GM12878 (cell line): ENCODE measurements at regions not wholly inside any gene's neighbourhood (a gene's known extent, or its start where the extent isn't known, plus 50 kb on each side); places are given as distances from the start of the nearest gene placed in this dataset.
"Not testable (repeated sequence)": the region's sequence is repeated elsewhere in the genome, so short reads cannot be mapped to it uniquely, and the experiment has no call there.

Source experiments
- ATAC-seq: fragments of 200-7000 bp; cut with Tn5 transposase; 3 replicates; pipeline ENCODE4 v1.9.1; 2020; ENCODE audit warnings: mild to moderate bottlenecking, moderate library complexity
- BruUV-seq: library from RNA; stranded (reverse); fragments of 400-500 nt; replicated peaks from 2 replicates; lab custom pipeline; 2021; lab: Mats Ljungman, UMichigan
- CTCF ChIA-PET: fragments of 300-600 bp; sonication (Branson Sonifier 250); formaldehyde crosslinking; extraction: SDS; loops from one replicate; lab custom pipeline; 2021; ENCODE audit warnings: inconsistent platforms; lab: Yijun Ruan, JAX
- POLR2A ChIA-PET: fragments of 350-600 bp; formaldehyde crosslinking; extraction: SDS; loops from one replicate; lab custom pipeline; 2021; ENCODE audit warnings: inconsistent platforms; lab: Charles Lee
- RAD21 ChIA-PET: fragments of 300-600 bp; sonication (Branson Sonifier 250); formaldehyde crosslinking; loops from one replicate; lab custom pipeline; 2023; ENCODE audit warnings: antibody characterized with exemption; ENCODE audit not compliant: unreplicated experiment; lab: Charles Lee
- SMC1A ChIA-PET: fragments of 300-600 bp; sonication (Branson Sonifier 250); formaldehyde crosslinking; loops from one replicate; lab custom pipeline; 2023; ENCODE audit not compliant: unreplicated experiment, uncharacterized antibody; lab: Charles Lee
- DNase-seq: peaks from one replicate; pipeline ENCODE4 v3.0.0-alpha.2; 2011; ENCODE audit warnings: low read depth, low spot score
- FAIRE-seq: peaks from 3 replicates; lab custom pipeline; 2011; peaks lifted over from hg19 to GRCh38; lab: Jason Lieb, UNC
- H2AFZ ChIP-seq: 2 replicates; pipeline ENCODE4 v1.6.0; 2011; ENCODE audit warnings: low read depth, low read length, control low read depth; ENCODE audit not compliant: control insufficient read depth
- H3K27ac ChIP-seq: 2 replicates; pipeline ENCODE4 v1.5.1; 2011; ENCODE audit warnings: control low read depth; ENCODE audit not compliant: control insufficient read depth, insufficient read depth
- H3K27me3 ChIP-seq, 2 experiments: replicated peaks in 1 of 2; 2 replicates each; pipeline versions ENCODE4 v1.6.0 to v1.6.1; 2011; ENCODE audit warnings: low read length in 1 of 2; ENCODE audit not compliant: control insufficient read depth in 2 of 2, insufficient read depth in 2 of 2
- H3K36me3 ChIP-seq, 2 experiments: 2 replicates each; pipeline ENCODE4 v1.5.1; 2011; ENCODE audit warnings: low read length in 1 of 2; ENCODE audit not compliant: control insufficient read depth in 2 of 2, insufficient read depth in 2 of 2
- H3K4me1 ChIP-seq: 2 replicates; pipeline ENCODE4 v1.6.1; 2011; ENCODE audit warnings: mild to moderate bottlenecking, low read length, moderate library complexity, mixed read lengths; ENCODE audit not compliant: control insufficient read depth, insufficient read depth
- H3K4me2 ChIP-seq: 2 replicates; pipeline ENCODE4 v1.6.0; 2011; ENCODE audit warnings: control low read depth; ENCODE audit not compliant: control insufficient read depth, insufficient read depth
- H3K4me3 ChIP-seq: fragments of 200-600 bp; sonication (generic); 2 replicates; pipeline ENCODE4 v1.5.1; 2016
- H3K79me2 ChIP-seq: 2 replicates; pipeline ENCODE4 v1.6.0; 2011; ENCODE audit warnings: low read length; ENCODE audit not compliant: control insufficient read depth, insufficient read depth
- H3K9ac ChIP-seq: 2 replicates; pipeline ENCODE4 v1.8.0; 2011; ENCODE audit warnings: low read length, control low read depth, mixed read lengths; ENCODE audit not compliant: control insufficient read depth, insufficient read depth
- H3K9me3 ChIP-seq: replicated peaks from 3 replicates; pipeline ENCODE4 v1.5.1; 2011; ENCODE audit warnings: mild to moderate bottlenecking, low read length; ENCODE audit not compliant: control insufficient read depth, insufficient read depth
- H4K20me1 ChIP-seq: 2 replicates; pipeline ENCODE4 v1.6.0; 2011; ENCODE audit not compliant: control insufficient read depth, insufficient read depth
- NR2C2 ChIP-seq: IDR thresholded peaks from 2 replicates; pipeline ENCODE4 v1.6.1; 2011; ENCODE audit warnings: borderline replicate concordance, low read depth; ENCODE audit not compliant: control insufficient read depth, insufficient read length
- ZNF622 ChIP-seq: fragments of 450-650 bp; IDR thresholded peaks from 2 replicates; pipeline ENCODE4 v1.6.1; 2017; ENCODE audit warnings: mild to moderate bottlenecking, inconsistent platforms
- WGBS: methylation state at CpG from one replicate; pipeline ENCODE4 v1.1.6; 2016; ENCODE audit warnings: low lambda C conversion rate; ENCODE audit not compliant: insufficient replicate concordance, insufficient coverage; ENCODE audit errors: missing lambda C conversion rate; 5-methylcytosine and 5-hydroxymethylcytosine counted together
- in situ Hi-C: fragments of 300-500 bp; cut with MboI; formaldehyde crosslinking; loops from 9 replicates; pipeline ENCODE4 v1.14.3; 2018; ENCODE audit warnings: mixed read lengths
- intact Hi-C: fragments of 100-400 bp; cut with micrococcal nuclease; formaldehyde crosslinking; loops from one replicate; pipeline ENCODE4 v1.14.2; 2022; ENCODE audit not compliant: unreplicated experiment
- TF ChIP-seq, protein P1 (sequence below): IDR thresholded peaks from 2 replicates; pipeline ENCODE4 v1.6.1; 2011; ENCODE audit warnings: borderline replicate concordance, low read depth, mild to moderate bottlenecking, moderate library complexity, low read length; ENCODE audit not compliant: insufficient read depth, poor library complexity, severe bottlenecking
- TF ChIP-seq, protein P2 (sequence below): fragments of 450-650 bp; IDR thresholded peaks from 2 replicates; pipeline ENCODE4 v1.6.1; 2017; ENCODE audit warnings: antibody characterized with exemption, mild to moderate bottlenecking, moderate library complexity
- TF ChIP-seq, protein P3 (sequence below): fragments of 450-650 bp; IDR thresholded peaks from 2 replicates; pipeline ENCODE4 v1.6.1; 2016; ENCODE audit warnings: mild to moderate bottlenecking, moderate library complexity, borderline replicate concordance
- TF ChIP-seq, protein P4 (sequence below): IDR thresholded peaks from 2 replicates; pipeline ENCODE4 v1.6.1; 2011; ENCODE audit warnings: low read depth, mild to moderate bottlenecking, low read length, moderate library complexity, borderline replicate concordance; ENCODE audit errors: extremely low read depth

DNA sequence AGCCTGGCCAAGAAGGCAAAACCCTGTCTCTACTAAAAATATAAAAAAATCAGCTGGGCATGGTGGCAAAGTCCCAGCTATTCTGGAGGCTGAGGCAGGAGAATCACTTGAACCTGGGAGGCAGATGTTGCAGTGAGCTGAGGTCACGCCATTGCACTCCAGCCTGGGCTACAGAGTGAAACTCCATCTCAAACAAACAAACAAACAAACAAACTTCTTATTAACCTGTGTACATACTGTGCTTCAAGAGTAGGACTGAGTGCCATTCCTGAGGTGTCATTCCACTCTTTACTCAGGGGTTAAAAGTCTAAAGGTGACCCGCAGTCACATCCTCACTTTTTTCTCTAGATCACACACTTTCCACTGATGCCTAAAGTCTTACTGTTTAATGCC is 169.4 kb upstream of the MKLN1 start:
- ATAC-seq, POLR2A ChIA-PET, RAD21 ChIA-PET, FAIRE-seq, H3K36me3 ChIP-seq, H4K20me1 ChIP-seq, H3K27me3 ChIP-seq, H3K4me1 ChIP-seq, in situ Hi-C loops, H3K4me3 ChIP-seq, H2AFZ ChIP-seq, H3K79me2 ChIP-seq, DNase-seq, H3K9me3 ChIP-seq, H3K27ac ChIP-seq, H3K4me2 ChIP-seq, BruUV-seq, intact Hi-C loops, H3K9ac ChIP-seq: not testable (repeated sequence)
- WGBS, result 90% methylated on average over 2 of the region's 2 CpGs
- ChIA-PET CTCF (interaction anchor here (1.3 kb wide), 1 partner anchor 11 kb away, joined by 5 read pairs; no protein-coding TSS in a partner anchor), SMC1A (interaction anchor here (1.9 kb wide), 1 partner anchor 9 kb away, joined by 6 read pairs; no protein-coding TSS in a partner anchor)

DNA sequence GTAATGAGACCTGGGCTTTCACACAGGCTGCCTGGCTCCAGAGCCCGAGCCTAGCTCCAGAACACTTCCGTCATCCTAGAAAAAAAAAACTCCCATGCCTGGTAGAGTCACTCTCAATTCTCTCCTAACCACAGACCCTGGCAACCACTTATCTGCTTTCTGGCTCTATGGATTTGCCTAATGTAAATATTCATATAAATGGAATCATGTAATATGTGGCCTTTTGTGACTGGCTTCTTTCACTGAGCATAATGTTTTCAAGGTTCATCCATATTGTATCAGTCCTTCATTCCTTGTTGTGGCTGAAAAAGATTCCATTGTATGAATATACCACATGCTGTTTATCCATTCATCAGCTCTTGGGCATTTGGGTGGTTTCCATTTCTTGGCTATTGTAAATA is 167.7 kb upstream of the MKLN1 start:
- Histone ChIP-seq H3K79me2 (no peaks in the 10 kb centered on the region), H3K4me1 (no peaks in the 10 kb centered on the region), H3K9ac (no peak overlapping the region), H2AFZ (no peak overlapping the region), H3K36me3 (no peaks in the 10 kb centered on the region), H3K27me3 (no peaks in the 10 kb centered on the region), H3K4me3 (no peak overlapping the region), H3K4me2 (no peak overlapping the region), H3K9me3 (no peaks in the 10 kb centered on the region), H4K20me1 (no peaks in the 10 kb centered on the region), H3K27ac (no peak overlapping the region)
- RAD21 ChIA-PET, result no interaction called here
- POLR2A ChIA-PET, result interaction anchor here (0.6 kb wide), 1 partner anchor 334 kb away, joined by 3 read pairs; no protein-coding TSS in a partner anchor
- ATAC-seq (no peak), DNase-seq (no peak), FAIRE-seq (no peak)
- SMC1A ChIA-PET, result interaction anchor here (1.4 to 1.9 kb wide), 2 partner anchors 10 to 11 kb away, joined by 3 to 6 read pairs; no protein-coding TSS in a partner anchor
- no TSS peak for BruUV-seq
- CTCF ChIA-PET, result no interaction called here
- intact Hi-C loops, result no loop called here
- WGBS, result 63% methylated on average over 2 of the region's 2 CpGs
- in situ Hi-C loops, result no loop called here
- TF ChIP-seq, protein P1, sequence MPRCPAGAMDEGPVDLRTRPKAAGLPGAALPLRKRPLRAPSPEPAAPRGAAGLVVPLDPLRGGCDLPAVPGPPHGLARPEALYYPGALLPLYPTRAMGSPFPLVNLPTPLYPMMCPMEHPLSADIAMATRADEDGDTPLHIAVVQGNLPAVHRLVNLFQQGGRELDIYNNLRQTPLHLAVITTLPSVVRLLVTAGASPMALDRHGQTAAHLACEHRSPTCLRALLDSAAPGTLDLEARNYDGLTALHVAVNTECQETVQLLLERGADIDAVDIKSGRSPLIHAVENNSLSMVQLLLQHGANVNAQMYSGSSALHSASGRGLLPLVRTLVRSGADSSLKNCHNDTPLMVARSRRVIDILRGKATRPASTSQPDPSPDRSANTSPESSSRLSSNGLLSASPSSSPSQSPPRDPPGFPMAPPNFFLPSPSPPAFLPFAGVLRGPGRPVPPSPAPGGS, result no peak
- TF ChIP-seq NR2C2, result no peak
- TF ChIP-seq, protein P2, sequence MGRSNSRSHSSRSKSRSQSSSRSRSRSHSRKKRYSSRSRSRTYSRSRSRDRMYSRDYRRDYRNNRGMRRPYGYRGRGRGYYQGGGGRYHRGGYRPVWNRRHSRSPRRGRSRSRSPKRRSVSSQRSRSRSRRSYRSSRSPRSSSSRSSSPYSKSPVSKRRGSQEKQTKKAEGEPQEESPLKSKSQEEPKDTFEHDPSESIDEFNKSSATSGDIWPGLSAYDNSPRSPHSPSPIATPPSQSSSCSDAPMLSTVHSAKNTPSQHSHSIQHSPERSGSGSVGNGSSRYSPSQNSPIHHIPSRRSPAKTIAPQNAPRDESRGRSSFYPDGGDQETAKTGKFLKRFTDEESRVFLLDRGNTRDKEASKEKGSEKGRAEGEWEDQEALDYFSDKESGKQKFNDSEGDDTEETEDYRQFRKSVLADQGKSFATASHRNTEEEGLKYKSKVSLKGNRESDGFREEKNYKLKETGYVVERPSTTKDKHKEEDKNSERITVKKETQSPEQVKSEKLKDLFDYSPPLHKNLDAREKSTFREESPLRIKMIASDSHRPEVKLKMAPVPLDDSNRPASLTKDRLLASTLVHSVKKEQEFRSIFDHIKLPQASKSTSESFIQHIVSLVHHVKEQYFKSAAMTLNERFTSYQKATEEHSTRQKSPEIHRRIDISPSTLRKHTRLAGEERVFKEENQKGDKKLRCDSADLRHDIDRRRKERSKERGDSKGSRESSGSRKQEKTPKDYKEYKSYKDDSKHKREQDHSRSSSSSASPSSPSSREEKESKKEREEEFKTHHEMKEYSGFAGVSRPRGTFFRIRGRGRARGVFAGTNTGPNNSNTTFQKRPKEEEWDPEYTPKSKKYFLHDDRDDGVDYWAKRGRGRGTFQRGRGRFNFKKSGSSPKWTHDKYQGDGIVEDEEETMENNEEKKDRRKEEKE, result no peak
- no peak for TF ChIP-seq ZNF622
- TF ChIP-seq, protein P3, sequence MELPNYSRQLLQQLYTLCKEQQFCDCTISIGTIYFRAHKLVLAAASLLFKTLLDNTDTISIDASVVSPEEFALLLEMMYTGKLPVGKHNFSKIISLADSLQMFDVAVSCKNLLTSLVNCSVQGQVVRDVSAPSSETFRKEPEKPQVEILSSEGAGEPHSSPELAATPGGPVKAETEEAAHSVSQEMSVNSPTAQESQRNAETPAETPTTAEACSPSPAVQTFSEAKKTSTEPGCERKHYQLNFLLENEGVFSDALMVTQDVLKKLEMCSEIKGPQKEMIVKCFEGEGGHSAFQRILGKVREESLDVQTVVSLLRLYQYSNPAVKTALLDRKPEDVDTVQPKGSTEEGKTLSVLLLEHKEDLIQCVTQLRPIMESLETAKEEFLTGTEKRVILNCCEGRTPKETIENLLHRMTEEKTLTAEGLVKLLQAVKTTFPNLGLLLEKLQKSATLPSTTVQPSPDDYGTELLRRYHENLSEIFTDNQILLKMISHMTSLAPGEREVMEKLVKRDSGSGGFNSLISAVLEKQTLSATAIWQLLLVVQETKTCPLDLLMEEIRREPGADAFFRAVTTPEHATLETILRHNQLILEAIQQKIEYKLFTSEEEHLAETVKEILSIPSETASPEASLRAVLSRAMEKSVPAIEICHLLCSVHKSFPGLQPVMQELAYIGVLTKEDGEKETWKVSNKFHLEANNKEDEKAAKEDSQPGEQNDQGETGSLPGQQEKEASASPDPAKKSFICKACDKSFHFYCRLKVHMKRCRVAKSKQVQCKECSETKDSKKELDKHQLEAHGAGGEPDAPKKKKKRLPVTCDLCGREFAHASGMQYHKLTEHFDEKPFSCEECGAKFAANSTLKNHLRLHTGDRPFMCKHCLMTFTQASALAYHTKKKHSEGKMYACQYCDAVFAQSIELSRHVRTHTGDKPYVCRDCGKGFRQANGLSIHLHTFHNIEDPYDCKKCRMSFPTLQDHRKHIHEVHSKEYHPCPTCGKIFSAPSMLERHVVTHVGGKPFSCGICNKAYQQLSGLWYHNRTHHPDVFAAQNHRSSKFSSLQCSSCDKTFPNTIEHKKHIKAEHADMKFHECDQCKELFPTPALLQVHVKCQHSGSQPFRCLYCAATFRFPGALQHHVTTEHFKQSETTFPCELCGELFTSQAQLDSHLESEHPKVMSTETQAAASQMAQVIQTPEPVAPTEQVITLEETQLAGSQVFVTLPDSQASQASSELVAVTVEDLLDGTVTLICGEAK, result no peak
- TF ChIP-seq, protein P4, sequence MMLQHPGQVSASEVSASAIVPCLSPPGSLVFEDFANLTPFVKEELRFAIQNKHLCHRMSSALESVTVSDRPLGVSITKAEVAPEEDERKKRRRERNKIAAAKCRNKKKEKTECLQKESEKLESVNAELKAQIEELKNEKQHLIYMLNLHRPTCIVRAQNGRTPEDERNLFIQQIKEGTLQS, result no peak
